Activated CD4-positive, alpha-beta T cell treated with anti-CD3 and anti-CD28 coated beads, Interleukin-10, Interleukin-2, amounts not matched to agents 100 ng/mL and 50 ng/mL, durations not matched to agents 16 hours and 8 hours (primary cell): ENCODE measurements at regions not wholly inside any gene's neighbourhood (a gene's known extent, or its start where the extent isn't known, plus 50 kb on each side); places are given as distances from the start of the nearest gene placed in this dataset.
A peak's percentile ranks its signal among the peaks of the same experiment; 100 is the strongest.

ENCODE experiments used
- DNase-seq: peaks from one replicate; pipeline ENCODE4 v3.0.0-alpha.2; 2020

GRCh38 chr9:87122947-87123685 lies 175.8 kb upstream of the GAS1 start:
- peak; percentile 65 for DNase-seq

GRCh38 chr9:87123830-87124229 lies 176.5 kb upstream of the GAS1 start:
- DNase-seq, result no peak

- no peak for DNase-seq
Measured at GRCh38 chr9:87125819-87126218, 178.5 kb upstream of the GAS1 start.

- no peak for DNase-seq
Measured at GRCh38 chr9:87127543-87127942, 180.2 kb upstream of the GAS1 start.

DNA sequence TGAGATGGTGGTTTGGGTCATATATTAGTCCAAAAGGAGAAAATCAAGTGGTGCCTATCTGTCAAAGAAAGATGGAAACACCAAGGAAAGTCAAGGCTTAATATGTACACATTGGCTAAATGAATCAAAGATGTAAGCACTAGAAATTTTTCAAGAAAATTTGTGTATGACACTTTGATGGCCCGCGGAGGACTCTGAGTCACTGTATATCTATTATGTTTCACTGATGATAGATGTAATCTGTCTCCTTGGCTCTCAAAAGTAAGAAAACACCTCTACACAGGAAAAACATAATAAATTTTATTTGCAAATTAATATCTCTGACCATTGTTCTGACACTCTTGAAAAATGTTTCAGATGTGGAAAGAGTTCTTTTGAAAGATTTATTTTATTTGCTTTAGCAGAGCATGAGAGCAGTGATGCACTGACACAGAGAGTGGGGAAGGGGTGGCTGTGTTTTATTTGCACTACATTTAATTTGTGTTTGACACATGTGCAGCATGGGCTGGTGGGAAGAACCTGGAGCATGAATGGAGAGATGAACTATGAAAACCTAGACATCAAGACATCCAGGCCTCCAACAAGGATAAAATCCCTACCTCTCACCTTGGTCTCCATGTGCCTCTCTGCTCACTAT lies 180.8 kb upstream of the GAS1 start:
- DNase-seq, result no peak

- no peak for DNase-seq
Measured at GRCh38 chr9:87128844-87129493, 181.7 kb upstream of the GAS1 start.

DNA sequence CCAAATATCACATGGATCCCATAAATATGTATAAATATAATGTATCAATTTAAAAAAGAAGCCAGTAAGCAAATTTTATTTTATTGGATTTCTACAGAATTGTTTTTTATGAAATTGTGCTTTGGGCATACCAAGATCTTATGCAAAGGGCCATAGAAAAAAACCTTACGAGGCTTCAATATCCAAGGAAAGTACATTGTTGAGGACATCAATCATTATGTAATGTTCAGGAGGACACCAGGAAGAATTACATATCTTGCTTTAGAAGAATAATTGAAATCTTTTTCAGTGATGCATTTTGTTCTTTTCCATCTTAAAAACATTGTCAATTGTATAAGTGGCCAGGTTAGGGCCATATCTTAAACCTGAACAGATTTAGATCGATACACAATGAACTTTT lies 187.8 kb upstream of the GAS1 start:
- DNase-seq, result no peak

- no peak for DNase-seq
Measured at GRCh38 chr9:87137718-87138117, 190.4 kb upstream of the GAS1 start.

DNA sequence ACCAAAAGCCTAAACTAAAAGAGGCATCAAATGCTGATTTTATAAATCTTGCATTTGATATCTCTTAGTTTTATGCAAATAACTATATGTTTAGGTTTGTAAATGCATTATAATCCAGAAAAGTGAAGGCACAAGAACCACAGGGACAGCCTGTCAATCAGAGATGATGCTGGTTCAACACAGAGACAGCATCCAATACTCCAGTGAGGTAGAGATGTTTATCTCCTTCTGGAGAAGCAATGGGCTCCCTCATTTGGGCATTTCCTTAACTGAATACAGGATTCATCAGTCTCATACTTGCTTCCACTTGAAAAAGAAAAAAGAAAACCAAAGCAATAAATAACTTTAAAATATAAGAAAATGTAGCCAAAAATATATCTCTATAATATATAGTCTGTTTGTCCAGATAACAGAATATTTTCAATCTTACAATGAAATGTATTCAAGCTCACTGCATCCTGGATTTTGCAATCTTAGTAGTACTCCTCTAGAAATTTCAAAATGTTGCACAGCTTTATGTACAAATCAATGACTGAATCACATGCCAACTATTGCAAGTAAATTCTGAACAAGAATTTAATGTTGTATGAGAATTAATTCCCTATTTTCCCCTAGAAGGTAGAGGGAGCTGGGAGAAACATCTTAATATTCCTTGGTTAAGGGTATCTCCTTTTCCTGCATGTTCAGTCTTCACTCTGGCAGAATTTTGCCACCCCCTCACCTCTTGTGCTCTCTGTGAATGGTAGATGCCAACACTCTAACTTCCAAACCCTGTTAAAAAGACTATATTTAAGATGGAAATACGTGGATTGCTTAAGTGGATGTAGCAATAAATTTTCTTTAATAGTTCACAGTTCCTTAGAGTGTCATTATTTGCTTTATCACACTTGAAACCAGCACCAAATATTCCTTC lies 191.1 kb upstream of the GAS1 start:
- no peak for DNase-seq

- no peak for DNase-seq
Measured at GRCh38 chr9:87139099-87139730, 191.9 kb upstream of the GAS1 start.

DNA sequence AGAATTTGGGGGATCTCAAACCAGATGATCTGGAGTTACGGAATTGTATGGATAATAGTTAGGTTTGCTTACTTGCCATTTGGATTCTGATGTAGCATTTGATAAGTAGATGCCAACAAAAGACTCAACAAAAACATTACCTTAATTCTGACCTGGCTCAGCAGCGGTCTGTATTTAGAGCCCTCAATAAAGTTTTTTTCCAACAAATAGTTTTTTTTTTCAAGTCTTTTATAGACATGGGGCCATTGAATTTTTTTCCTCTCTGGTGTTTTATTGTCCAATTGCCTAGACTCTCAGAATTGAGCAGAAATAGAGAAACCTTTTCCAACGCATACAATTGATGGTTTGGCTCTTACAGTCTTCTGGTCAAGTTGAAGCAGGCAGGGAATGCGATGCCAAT lies 192.8 kb upstream of the GAS1 start:
- no peak for DNase-seq

DNA sequence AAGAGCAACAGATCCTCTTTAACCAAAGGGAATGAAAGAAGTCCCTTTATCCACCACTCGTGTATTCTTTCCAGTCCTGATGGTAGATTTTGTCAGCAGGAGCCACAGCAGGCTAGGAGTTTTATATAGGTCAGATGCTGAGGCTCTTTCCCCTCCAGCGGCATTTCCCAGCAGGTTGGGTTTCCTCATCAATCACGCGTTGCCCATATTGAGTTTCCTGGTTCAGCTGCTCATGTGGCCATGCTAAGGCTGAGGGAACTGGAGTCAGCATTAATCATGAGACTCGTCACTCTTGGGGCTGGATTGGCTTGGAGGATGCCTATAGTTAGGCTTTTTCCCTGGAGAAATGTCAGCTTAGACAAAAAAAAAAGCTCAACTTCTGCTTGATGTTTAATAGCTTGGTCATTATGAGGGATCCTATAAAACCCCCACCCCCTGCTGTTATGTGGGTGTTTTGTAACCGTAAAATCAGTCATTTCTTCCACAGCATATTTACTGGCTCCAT lies 193.4 kb upstream of the GAS1 start:
- DNase-seq, result no peak

DNA sequence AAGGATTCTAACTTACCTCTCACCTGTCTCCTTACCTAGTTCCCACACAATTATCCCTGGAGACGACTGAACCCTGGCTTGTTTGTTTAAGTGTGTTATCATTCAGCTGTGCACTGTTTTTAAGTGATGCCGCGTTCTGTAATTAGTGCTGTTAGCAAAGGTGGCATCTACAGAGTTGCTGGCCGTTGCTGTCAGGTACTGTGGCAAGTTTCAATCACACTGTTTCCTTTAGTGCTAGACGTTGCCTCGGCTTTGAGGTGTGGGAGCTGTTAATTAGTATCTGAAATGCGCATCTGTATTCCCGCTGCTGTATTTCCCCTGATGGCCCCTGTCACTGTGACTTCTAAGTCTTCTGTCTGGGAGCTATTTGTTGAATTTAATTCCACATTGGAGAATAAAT lies 193.8 kb upstream of the GAS1 start:
- no peak for DNase-seq

DNA sequence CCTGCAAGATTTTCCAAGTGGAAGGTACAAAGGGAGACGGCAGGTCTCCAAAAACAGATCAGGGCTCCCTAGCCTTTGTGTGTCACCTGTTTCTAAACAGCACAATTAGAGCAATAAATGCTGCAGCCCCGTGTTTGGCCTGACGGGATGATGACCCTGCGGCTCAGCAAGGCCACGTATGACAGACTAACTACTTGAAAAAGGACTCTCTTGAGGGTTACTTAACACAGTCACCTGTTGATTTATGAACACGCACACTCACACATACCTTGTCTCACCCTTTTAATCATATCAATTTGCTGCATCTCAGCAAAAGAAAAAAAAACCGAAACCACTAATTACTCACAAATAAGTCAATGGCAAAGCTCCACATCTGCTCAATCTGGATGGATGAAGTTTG lies 199.6 kb upstream of the GAS1 start:
- DNase-seq, result no peak

DNA sequence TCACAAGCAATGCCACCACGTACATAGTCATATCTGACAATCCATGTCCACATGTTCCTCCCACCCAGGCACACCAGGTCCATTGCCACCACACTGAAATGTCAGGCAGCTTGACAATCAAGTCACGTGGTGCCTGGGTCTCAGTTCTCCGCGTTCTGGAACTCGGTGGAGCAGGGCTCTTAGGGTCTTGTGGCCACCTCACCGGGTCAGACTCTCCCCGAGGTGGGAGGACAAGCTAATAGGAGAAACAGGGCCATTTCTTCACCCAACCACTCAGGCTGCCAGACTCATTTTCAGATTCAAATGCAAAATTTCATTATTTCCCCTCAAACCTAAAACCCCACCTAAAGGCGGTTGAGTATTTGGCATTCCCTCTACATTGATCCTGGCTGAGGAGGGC lies 200.5 kb upstream of the GAS1 start:
- no peak for DNase-seq

DNA sequence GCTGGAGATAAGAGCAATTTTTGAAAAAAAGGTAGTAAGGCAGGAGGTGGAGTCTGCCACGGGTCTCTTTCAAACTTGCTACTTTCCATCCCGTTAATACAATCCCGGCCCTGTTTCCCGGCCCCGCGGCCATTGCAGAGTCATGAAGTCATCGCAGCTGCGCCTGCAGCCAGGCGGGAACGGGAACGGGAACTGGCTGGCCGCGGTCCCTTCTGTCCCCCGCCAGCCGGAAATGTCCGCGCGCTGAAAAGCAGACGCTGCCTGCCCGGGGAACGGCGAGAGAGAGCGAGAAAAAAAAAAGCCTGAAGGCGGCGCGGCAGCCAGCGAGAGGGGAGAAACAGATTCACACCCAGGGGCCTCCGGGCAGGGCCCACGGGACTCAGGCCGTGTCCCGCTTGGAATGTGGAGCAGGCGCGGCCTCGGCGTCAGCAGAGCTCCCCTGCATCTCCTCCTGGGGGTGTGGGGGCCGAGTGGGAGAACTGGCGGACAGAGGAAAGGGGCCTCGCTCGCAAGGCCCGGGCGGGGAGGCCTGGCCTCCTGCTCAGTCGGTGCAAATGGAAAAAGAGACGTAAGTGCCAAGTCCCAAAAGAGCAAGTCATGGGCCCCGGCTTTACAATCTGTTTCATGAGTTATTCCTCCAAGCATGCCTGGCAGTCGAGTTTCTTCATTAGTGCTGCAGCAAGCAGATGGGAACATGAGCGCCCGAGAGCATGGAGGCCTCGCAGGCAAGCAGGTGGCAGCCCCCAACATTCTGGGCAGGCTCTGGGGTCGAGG lies 201.2 kb upstream of the GAS1 start:
- no peak for DNase-seq

DNA sequence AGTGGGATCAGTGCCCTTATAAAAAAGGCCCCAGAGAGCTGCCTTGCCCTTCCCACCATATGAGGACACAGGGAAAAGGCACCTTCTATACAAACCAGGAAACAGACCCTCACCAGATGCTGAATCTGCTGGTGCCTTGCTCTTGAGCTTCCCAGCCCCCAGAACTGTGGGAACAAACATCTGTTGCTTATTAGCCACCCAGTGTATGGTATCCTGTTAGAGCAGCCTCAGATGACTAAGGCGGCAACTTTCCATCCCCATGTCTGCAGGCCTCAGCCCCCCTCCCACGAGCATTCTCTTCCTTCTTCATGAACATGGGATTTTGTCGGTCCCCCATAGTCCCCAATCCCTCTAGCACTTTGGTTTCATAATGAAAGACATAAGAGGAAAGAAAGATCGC lies 202.5 kb upstream of the GAS1 start:
- no peak for DNase-seq

- DNase-seq, result no peak
Measured at GRCh38 chr9:87152256-87152655, 204.9 kb upstream of the GAS1 start.

DNA sequence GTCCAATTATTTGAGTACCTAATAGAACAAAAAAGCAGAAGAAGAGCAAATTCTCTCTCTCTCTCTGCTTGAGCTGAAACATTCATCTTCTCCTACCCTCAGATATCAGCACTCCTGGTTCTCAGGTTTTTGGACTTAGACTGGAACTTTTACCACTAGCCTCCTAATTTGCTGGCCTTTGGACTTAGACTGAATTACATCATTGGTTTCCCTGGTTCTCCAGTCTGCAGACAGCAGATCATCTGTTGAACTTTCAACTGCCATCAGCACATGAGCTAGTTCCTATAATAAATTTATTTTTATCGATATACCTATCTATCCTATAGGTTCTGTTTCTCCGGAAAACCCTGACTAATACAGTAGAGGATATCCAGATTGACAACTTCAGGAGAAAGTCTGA lies 208.9 kb upstream of the GAS1 start:
- DNase-seq, result no peak

GRCh38 chr9:87157366-87158031 lies 210.2 kb upstream of the GAS1 start:
- no peak for DNase-seq

- no peak for DNase-seq
Measured at GRCh38 chr9:87158765-87159164, 211.5 kb upstream of the GAS1 start.
